GM12878 (cell line): ENCODE measurements at regions not wholly inside any gene's neighbourhood (a gene's known extent, or its start where the extent isn't known, plus 50 kb on each side); places are given as distances from the start of the nearest gene placed in this dataset.

ENCODE experiments used
- CBX5 ChIP-seq: sonication (generic); IDR thresholded peaks from 2 replicates; pipeline ENCODE4 v1.6.1; 2016; ENCODE audit warnings: low read depth, moderate library complexity, mild to moderate bottlenecking, inconsistent platforms
- POLR2A ChIP-seq: IDR thresholded peaks from 2 replicates; pipeline ENCODE4 v1.6.1; 2011; ENCODE audit warnings: low read depth, mild to moderate bottlenecking, low read length
- SIN3A ChIP-seq: IDR thresholded peaks from 2 replicates; pipeline ENCODE4 v1.6.1; 2012; ENCODE audit warnings: low read depth, low read length, improper control_type of control experiment

DNA sequence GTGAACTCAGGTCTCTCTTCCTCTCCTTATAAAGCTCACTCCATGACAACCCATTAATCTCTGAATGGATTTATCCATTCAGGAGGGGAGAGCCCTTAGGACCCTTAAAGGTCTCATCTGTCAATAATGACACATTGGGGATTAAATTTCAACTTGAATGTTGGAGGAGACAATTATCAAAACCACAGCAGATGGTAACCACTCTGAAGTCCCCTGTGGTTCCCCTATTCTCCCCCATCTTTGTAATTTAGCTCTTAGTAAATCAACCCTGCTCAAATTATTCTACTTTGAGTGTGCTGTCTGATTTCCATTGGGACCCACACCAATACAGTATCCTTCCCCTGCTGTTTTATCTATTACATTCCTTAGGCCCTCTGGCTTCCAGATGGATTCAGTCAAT is 72.0 kb upstream of the RAI14 start:
- no peak for TF ChIP-seq POLR2A
- no peak for TF ChIP-seq CBX5
- no peak for TF ChIP-seq SIN3A
